Caki2 (cell line): ENCODE measurements at regions not wholly inside any gene's neighbourhood (a gene's known extent, or its start where the extent isn't known, plus 50 kb on each side); places are given as distances from the start of the nearest gene placed in this dataset.

Experiments
- DNase-seq: peaks from one replicate; pipeline ENCODE4 v3.0.0-alpha.2; 2015; ENCODE audit warnings: low read depth
- in situ Hi-C: cut with HindIII; loops from 2 replicates; pipeline ENCODE4 v1.10.0; 2016; ENCODE audit warnings: low sequenced_read_pairs, low pct_unique_long_range_greater_than_20kb, mixed read lengths

GRCh38 chr6:67237277-67237676 is 1397.8 kb upstream of the ADGRB3 start:
- in situ Hi-C loops, result no loop called here
- DNase-seq, result no peak

- in situ Hi-C loops, result no loop called here
Observed at GRCh38 chr6:67231092-67231491, 1404.0 kb upstream of the ADGRB3 start.

GRCh38 chr6:67224989-67225388 is 1410.1 kb upstream of the ADGRB3 start:
- in situ Hi-C loops, result no loop called here

More at GRCh38 chr6:67231092-67231491, 1404.0 kb upstream of the ADGRB3 start:
- no peak for DNase-seq

GRCh38 chr6:67221226-67221625 is 1413.9 kb upstream of the ADGRB3 start:
- no peak for DNase-seq
- in situ Hi-C loops, result no loop called here

More at GRCh38 chr6:67224989-67225388, 1410.1 kb upstream of the ADGRB3 start:
- no peak for DNase-seq

DNA sequence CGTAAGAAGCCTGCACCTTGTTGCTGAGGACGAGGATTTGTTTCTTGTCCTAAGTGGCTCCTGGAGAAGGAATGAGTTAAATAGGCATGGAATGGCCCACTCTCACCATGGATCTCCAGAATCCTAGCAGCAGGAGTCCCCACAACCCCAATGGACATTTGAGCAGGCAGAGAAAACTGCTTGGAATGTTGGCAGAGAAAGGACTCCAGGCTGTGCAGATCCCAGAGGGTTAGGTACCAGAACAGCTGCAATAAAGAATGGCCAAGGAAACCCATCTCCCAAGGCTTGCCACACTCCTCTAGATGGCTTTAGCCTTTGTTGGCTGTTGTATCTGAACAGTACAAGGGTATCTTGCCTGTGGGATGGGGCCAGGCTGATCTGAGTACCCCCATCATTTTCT is 1415.7 kb upstream of the ADGRB3 start:
- no peak for DNase-seq
- in situ Hi-C loops, result no loop called here

- no peak for DNase-seq
- in situ Hi-C loops, result no loop called here
Observed at GRCh38 chr6:67212584-67212983, 1422.5 kb upstream of the ADGRB3 start.

DNA sequence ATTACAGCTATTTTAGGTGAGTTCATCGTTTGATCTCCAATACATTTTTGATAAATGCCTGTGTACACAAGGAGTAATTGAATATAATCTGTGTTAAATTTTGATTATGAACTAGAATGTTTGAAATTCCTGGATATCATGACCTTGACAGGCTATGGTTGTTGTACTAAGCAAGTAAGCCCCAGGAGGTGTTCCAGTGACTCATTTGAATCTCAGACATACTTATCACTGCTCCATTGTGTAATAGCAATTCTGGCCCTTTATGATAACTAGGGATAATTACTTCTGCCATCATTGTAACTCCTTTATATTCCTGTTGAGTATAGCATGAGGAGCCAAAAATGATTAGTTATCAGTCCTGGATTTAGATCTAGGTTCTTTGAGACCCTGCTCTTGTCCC is 1424.6 kb upstream of the ADGRB3 start:
- no peak for DNase-seq
- in situ Hi-C loops, result no loop called here

- DNase-seq, result no peak
- in situ Hi-C loops, result no loop called here
Observed at GRCh38 chr6:67201563-67201962, 1433.5 kb upstream of the ADGRB3 start.

DNA sequence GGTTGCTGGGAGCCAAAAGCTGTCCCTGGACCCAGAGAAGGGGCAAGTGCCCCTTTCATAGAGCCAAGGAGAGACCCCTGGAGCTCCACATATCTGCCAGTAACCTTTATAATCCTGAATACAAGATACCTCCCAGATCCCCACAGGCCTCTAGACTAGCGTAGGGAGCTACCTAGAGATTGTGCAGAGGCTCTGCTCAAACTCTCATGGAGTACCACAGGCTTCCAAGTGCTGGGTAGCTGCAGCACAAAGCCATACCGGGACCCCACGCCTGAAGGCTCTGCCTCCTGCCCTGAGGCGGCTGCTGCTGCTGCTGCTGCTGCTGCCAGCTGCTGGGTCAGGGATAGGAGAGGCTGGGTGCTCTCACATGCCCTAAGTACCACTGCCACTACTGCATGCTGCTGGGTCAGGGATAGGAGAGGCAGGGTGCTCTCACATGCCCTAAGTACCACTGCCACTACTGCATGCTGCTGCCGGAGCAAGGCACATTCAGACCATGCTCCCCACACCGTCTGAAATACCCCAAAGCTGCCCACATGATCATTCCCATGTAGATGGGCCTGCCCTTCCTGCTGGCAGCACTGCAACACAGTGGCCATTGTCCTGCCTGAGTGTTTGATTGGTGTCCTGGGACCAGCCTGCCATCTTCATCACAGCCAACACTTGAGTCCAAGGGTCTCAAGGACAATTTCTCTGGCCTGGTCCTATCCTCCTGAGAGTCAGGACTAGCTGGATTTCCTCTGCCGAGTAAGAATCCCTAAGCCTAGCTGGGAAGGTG is 1434.3 kb upstream of the ADGRB3 start:
- in situ Hi-C loops, result no loop called here

DNA sequence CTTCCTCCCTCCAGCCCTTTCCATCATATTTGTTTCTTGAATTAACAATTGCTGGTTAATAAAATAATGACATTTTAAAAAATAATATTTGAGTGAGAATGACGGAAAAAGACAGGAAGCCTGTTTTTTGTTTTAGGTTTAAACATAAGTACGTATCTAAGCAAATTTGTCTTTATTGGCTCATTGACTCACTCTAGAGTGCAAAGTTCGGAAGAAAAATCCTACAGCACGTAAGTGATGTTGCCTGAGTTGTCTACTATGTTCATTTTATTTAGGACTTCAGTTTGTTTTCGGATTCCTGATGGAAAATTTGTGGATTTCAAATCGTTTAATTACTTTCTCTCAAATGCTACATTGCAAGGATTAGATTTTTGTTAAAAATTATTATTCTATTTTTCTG is 1435.7 kb upstream of the ADGRB3 start:
- DNase-seq, result no peak
- in situ Hi-C loops, result no loop called here

More for the DNA sequence above, 1434.3 kb upstream of the ADGRB3 start:
- DNase-seq, result no peak

GRCh38 chr6:67190733-67191132 is 1444.3 kb upstream of the ADGRB3 start:
- DNase-seq, result no peak
- in situ Hi-C loops, result no loop called here

GRCh38 chr6:67184405-67184804 is 1450.7 kb upstream of the ADGRB3 start:
- DNase-seq, result no peak

GRCh38 chr6:67175101-67175500 is 1460.0 kb upstream of the ADGRB3 start:
- in situ Hi-C loops, result no loop called here
- no peak for DNase-seq

More at GRCh38 chr6:67184405-67184804, 1450.7 kb upstream of the ADGRB3 start:
- in situ Hi-C loops, result no loop called here

- in situ Hi-C loops, result no loop called here
- no peak for DNase-seq
Observed at GRCh38 chr6:67165606-67166005, 1458.6 kb upstream of the EYS start.

DNA sequence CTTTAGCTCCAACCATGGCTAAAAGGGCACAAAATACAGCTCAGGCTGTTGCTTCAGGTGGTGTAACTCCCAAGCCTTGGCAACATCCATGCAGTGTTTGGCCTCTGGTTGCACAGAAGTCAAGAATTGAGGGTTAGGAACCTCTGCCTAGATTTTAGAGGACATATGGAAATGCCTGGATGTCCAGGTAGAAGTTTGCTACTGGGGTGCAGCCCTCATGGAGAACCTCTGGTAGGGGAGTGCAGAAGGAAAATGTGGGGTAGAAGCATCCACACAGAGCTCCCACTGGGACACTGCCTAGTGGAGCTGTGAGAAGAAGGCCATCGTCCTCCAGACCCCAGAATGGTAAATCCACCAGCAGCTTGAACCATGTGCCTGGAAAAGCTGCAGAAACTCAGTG is 1453.8 kb upstream of the EYS start:
- DNase-seq, result no peak
- in situ Hi-C loops, result no loop called here

- in situ Hi-C loops, result no loop called here
Observed at GRCh38 chr6:67141005-67141404, 1434.0 kb upstream of the EYS start.

GRCh38 chr6:67133973-67134372 is 1426.9 kb upstream of the EYS start:
- in situ Hi-C loops, result no loop called here

More at GRCh38 chr6:67141005-67141404, 1434.0 kb upstream of the EYS start:
- no peak for DNase-seq

DNA sequence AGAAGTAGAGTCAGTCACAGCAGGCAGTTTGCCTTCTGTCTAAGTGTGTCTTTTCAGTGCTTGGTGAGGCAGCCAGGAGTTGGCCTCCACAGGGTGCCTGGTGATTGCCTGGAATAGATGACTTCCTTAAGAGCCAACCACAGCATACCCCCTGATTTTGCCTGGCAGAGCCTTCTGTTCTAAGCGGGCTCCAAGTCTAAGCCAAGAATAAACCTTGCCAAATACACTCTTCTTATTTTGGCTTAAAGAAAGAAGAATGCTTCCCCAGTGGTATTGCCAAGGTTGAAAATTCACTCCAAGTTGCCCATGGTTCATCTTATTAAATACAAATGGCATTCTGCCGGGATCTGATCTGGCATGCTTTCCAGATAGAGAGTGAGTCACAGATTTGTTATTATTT is 1424.8 kb upstream of the EYS start:
- in situ Hi-C loops, result no loop called here
- no peak for DNase-seq

More at GRCh38 chr6:67133973-67134372, 1426.9 kb upstream of the EYS start:
- DNase-seq, result no peak

DNA sequence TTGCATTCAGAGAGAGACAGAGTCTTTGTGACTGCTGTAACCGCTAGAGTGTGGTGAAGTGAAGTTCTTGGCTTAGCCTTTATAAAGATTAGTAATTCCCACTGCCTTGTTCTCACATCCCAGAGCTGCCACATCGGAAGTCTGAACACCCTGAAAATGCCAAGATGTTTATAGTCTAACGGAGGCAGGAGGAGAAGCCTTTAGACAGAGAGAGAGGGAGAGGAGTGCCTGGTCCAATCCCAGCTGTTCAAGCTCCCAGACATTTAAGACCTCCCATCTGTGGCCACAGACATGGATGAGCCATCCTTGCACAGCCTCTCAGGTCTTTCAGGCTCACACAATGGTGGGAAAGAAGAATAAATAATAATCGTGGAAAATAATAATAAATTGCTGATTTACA is 1422.8 kb upstream of the EYS start:
- in situ Hi-C loops, result no loop called here

DNA sequence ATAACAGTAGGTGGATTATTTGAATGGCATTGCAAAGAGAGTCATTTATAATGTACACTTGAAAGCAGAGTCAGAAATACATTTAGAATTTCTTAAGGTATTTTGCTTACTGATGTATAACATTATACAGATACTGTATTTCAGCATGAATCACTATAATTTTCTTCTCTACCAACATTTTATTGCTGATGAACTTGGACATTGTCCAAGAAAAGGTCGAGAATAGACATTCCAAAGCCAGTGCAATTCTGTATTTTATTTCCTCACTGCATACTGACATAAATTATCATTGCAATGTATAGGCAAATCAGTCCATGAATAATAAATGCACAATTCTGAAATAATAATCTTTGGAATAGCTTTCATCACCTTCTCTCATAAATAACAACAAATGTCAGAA is 1420.0 kb upstream of the EYS start:
- in situ Hi-C loops, result no loop called here
- DNase-seq, result no peak

More for the DNA sequence above, 1422.8 kb upstream of the EYS start:
- DNase-seq, result no peak
